Caco-2 (cell line): ENCODE measurements at regions not wholly inside any gene's neighbourhood (a gene's known extent, or its start where the extent isn't known, plus 50 kb on each side); places are given as distances from the start of the nearest gene placed in this dataset.

Source experiments
- BruUV-seq: library from RNA; stranded (reverse); fragments of 400-500 nt; replicated peaks from 2 replicates; lab custom pipeline; 2021; lab: Mats Ljungman, UMichigan
- CTCF ChIA-PET: fragments of 300-600 bp; sonication (Branson Sonifier 250); formaldehyde crosslinking; loops from one replicate; lab custom pipeline; 2022; ENCODE audit warnings: antibody characterized with exemption; lab: Charles Lee
- POLR2A ChIA-PET: fragments of 300-600 bp; sonication (Branson Sonifier 250); formaldehyde crosslinking; loops from one replicate; lab custom pipeline; 2022; ENCODE audit warnings: antibody characterized with exemption; lab: Charles Lee
- DNase-seq, 2 experiments: peaks; one replicate each; pipeline versions ENCODE4 v3.0.0 to v3.0.0-alpha.2; 2020 to 2022
- H3K27me3 ChIP-seq: replicated peaks from 2 replicates; pipeline ENCODE4 v1.6.0; 2011; ENCODE audit warnings: low read length; ENCODE audit not compliant: control insufficient read depth, insufficient read depth
- H3K36me3 ChIP-seq: 2 replicates; pipeline ENCODE4 v1.5.1; 2011; ENCODE audit warnings: low read length; ENCODE audit not compliant: control insufficient read depth, insufficient read depth
- H3K4me1 ChIP-seq: fragments of 250-450 bp; sonication (Bioruptor Pico); 2 replicates; pipeline ENCODE4 v1.5.1; 2020; ENCODE audit warnings: mild to moderate bottlenecking
- H3K4me3 ChIP-seq: 2 replicates; pipeline ENCODE4 v1.5.1; 2011; ENCODE audit warnings: low read depth, mild to moderate bottlenecking, control low read depth, low read length
- H3K9me3 ChIP-seq: fragments of 250-450 bp; sonication (Bioruptor Pico); 2 replicates; pipeline ENCODE4 v1.5.1; 2020; ENCODE audit warnings: mild to moderate bottlenecking, moderate library complexity
- H3K27ac Mint-ChIP-seq: one replicate; pipeline ENCODE4 v1.8.0; 2022; ENCODE audit warnings: mixed read lengths; ENCODE audit not compliant: unreplicated experiment
- H3K27me3 Mint-ChIP-seq: one replicate; pipeline ENCODE4 v1.8.0; 2022; ENCODE audit warnings: mixed read lengths; ENCODE audit not compliant: insufficient read depth, unreplicated experiment
- H3K36me3 Mint-ChIP-seq: one replicate; pipeline ENCODE4 v1.8.0; 2022; ENCODE audit warnings: mild to moderate bottlenecking, mixed read lengths; ENCODE audit not compliant: insufficient read depth, unreplicated experiment
- H3K4me1 Mint-ChIP-seq: one replicate; pipeline ENCODE4 v1.8.0; 2022; ENCODE audit warnings: low read depth, mixed read lengths; ENCODE audit not compliant: unreplicated experiment
- H3K4me3 Mint-ChIP-seq: one replicate; pipeline ENCODE4 v1.8.0; 2022; ENCODE audit warnings: mild to moderate bottlenecking, moderate library complexity, mixed read lengths; ENCODE audit not compliant: unreplicated experiment
- H3K9me3 Mint-ChIP-seq: one replicate; pipeline ENCODE4 v1.8.0; 2022; ENCODE audit warnings: mixed read lengths; ENCODE audit not compliant: unreplicated experiment
- CTCF ChIP-seq, 2 experiments: fragments of 200-600 bp in 1 of 2; IDR thresholded peaks; 1 replicate in 1 of 2; 2 replicates in 1 of 2; pipeline versions ENCODE4 v1.5.1 to v1.8.0; 2011 to 2022; ENCODE audit warnings: antibody characterized with exemption in 1 of 2, control low read depth in 1 of 2, inconsistent platforms in 1 of 2, low read depth in 1 of 2, low read length in 1 of 2, mild to moderate bottlenecking in 1 of 2, moderate library complexity in 1 of 2; ENCODE audit not compliant: insufficient read depth in 1 of 2, severe bottlenecking in 1 of 2, unreplicated experiment in 1 of 2
- intact Hi-C: fragments of 100-400 bp; cut with micrococcal nuclease; formaldehyde crosslinking; loops from one replicate; pipeline ENCODE4 v1.10.0; 2022; ENCODE audit not compliant: unreplicated experiment

- intact Hi-C loops, result no loop called here
- no peak for TF ChIP-seq CTCF (IDR thresholded peaks at IDR 0.05; ENCODE audit: insufficient read depth in 1 of 2, low read depth in 1 of 2, low read length in 1 of 2, severe bottlenecking in 1 of 2, unreplicated experiment in 1 of 2)
- Mint-ChIP-seq H3K36me3 (no peaks in the 10 kb centered on the region), H3K4me1 (no peaks in the 10 kb centered on the region), H3K27me3 (no peaks in the 10 kb centered on the region), H3K9me3 (no peaks in the 10 kb centered on the region), H3K4me3 (no peak overlapping the region), H3K27ac (no peak overlapping the region)
- BruUV-seq, result no TSS peak
- Histone ChIP-seq H3K9me3 (no peaks in the 10 kb centered on the region), H3K36me3 (no peaks in the 10 kb centered on the region), H3K27me3 (no peaks in the 10 kb centered on the region), H3K4me3 (no peak overlapping the region), H3K4me1 (no peaks in the 10 kb centered on the region)
- POLR2A ChIA-PET, result no interaction called here
- CTCF ChIA-PET, result no interaction called here
- no peak for DNase-seq
Measured at GRCh38 chr2:180523621-180524340, 456.6 kb upstream of the UBE2E3 start.

- intact Hi-C loops, result no loop called here
- H3K4me1 ChIP-seq, result no peaks in the 10 kb centered on the region
- no peak overlapping the region for H3K4me3 Mint-ChIP-seq
- no peaks in the 10 kb centered on the region for H3K4me1 Mint-ChIP-seq
- no peaks in the 10 kb centered on the region for H3K36me3 Mint-ChIP-seq
- no peaks in the 10 kb centered on the region for H3K27me3 Mint-ChIP-seq
- BruUV-seq, result no TSS peak
- H3K36me3 ChIP-seq, result no peaks in the 10 kb centered on the region
- ChIA-PET CTCF (no interaction called here), POLR2A (no interaction called here)
- no peak for TF ChIP-seq CTCF (IDR thresholded peaks at IDR 0.05; ENCODE audit: insufficient read depth in 1 of 2, low read depth in 1 of 2, low read length in 1 of 2, severe bottlenecking in 1 of 2, unreplicated experiment in 1 of 2)
- H3K27ac Mint-ChIP-seq, result no peak overlapping the region
- no peaks in the 10 kb centered on the region for H3K27me3 ChIP-seq
- H3K9me3 Mint-ChIP-seq, result no peaks in the 10 kb centered on the region
- H3K9me3 ChIP-seq, result no peaks in the 10 kb centered on the region
- no peak for DNase-seq
- no peak overlapping the region for H3K4me3 ChIP-seq
Measured at GRCh38 chr2:180520921-180521581, 459.4 kb upstream of the UBE2E3 start.

- BruUV-seq, result no TSS peak
- Histone ChIP-seq H3K9me3 (no peaks in the 10 kb centered on the region), H3K27me3 (no peaks in the 10 kb centered on the region), H3K36me3 (no peaks in the 10 kb centered on the region), H3K4me1 (no peaks in the 10 kb centered on the region), H3K4me3 (no peak overlapping the region)
- intact Hi-C loops, result no loop called here
- Mint-ChIP-seq H3K4me3 (no peak overlapping the region), H3K4me1 (no peaks in the 10 kb centered on the region), H3K27me3 (no peaks in the 10 kb centered on the region), H3K9me3 (no peaks in the 10 kb centered on the region), H3K36me3 (no peaks in the 10 kb centered on the region), H3K27ac (no peak overlapping the region)
- ChIA-PET CTCF (no interaction called here), POLR2A (no interaction called here)
- no peak for DNase-seq
- TF ChIP-seq CTCF (IDR thresholded peaks at IDR 0.05; ENCODE audit: insufficient read depth in 1 of 2, low read depth in 1 of 2, low read length in 1 of 2, severe bottlenecking in 1 of 2, unreplicated experiment in 1 of 2), result no peak
Measured at GRCh38 chr2:180520206-180520605, 460.2 kb upstream of the UBE2E3 start.
